HG03460 (cell line): ENCODE measurements at regions not wholly inside any gene's neighbourhood (a gene's known extent, or its start where the extent isn't known, plus 50 kb on each side); places are given as distances from the start of the nearest gene placed in this dataset.

Experiments used
- ATAC-seq: cut with Tn5 transposase; IDR thresholded peaks from one replicate; pipeline ENCODE4 v1.9.1; 2021; ENCODE audit not compliant: unreplicated experiment

DNA sequence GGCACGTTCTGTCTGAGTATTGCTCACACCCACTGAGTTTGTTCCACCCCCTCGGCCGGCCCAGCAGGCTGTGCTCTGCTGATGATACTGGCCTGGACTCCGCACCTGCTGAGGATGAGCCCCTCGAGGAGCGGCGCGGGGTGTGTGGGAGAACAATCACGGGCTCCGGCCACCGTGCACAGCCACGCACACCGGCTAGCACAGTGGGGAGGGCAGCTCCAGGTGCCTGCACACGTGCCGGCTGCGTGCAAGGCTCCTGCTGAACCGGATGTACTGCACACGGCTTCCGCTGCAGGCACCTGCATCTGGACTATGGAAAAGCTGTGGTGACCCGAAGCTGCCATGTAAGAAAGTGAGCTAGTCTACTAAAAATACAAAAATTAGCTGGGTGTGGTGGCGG is 485.2 kb upstream of the CDH9 start:
- no peak for ATAC-seq

DNA sequence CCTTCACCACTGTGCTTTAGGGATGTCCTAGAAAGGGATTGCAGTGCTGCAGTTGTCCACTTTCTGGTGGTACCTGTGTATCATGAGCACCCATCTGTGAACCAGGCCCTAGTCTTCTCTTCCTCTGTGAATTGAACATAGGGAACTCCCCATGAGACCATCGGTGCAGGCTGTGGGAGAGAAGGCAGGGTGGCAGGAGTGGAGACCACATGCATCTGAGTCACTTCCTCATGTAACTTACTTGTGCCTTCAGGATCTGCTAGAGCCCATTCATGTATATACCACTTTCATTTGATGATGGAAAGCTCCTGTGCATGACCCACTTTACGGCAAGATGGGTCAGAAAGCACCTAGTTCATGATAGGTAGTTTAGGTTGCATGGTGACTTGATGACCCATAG is 478.1 kb upstream of the CDH9 start:
- no peak for ATAC-seq

DNA sequence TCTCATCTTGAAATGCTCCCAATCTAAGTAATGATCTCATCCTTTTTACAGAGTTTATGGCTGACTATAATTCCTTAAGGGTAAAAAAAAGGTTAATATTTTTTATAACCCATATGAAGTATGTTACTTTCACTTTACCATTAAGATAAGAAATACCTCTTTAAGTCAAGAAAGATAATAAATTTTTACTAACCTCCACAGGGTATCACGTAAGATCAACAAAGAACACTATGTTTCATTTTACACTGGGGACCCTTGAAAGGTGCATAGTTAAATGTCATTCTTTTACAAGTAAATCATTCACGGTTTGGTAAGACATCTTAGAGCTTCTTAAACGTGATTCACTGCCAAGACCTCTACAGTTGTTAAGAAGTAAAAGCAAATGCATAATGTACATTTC is 472.7 kb upstream of the CDH9 start:
- no peak for ATAC-seq

DNA sequence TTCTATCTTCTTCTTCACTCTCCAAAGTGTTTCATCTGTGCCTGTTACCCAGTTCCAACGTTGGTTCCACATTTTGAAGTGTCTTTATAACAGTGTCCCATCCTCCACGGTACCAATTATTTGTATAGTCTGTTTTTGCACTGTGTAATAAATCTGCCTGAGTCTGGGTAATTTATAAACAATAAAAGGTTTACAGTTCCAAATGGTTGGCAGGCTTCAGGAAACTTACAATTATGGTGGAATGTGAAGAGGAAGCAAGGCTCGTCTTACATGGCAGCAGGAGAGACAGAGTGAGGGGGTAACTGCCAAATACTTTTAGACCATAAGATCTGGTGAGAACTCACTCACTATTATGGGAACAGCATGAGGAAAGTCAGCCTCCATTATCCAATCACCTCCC is 465.4 kb upstream of the CDH9 start:
- no peak for ATAC-seq

DNA sequence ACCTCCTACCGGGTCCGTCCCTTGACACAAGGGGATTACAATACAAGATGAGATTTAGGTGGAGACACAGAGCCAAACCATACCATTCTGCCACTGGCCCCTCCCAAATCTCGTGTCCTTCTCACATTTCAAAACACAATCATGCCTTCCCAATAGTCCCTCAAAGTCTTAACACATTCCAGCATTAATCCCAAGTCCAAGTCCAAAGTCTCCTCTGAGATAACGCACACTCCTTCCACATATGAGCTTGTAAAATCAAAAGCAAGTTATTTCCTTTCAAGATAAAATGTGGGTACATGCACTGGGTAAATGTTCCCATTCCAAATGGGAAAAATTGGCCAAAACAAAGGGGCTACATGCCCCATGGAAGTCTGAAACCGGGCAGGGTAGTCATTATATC is 463.9 kb upstream of the CDH9 start:
- no peak for ATAC-seq

DNA sequence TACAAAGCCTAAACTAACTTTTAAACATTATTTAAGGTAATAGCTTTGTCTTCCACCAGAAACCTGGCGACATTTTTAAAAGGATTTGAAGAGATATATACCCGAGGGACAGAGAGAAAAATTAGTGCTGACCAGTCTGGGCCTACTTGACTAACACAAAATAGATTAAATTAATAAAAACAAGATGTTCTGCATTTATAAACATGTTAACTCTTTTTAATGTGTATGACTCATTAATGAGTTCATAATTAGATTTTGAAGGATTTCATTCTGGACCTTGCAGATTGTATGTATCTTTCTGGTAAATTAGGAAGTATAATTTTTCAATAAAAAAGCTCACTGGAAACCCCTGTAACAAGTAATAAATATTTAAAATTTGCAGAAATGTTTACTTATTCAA is 459.1 kb upstream of the CDH9 start:
- ATAC-seq, result no peak

DNA sequence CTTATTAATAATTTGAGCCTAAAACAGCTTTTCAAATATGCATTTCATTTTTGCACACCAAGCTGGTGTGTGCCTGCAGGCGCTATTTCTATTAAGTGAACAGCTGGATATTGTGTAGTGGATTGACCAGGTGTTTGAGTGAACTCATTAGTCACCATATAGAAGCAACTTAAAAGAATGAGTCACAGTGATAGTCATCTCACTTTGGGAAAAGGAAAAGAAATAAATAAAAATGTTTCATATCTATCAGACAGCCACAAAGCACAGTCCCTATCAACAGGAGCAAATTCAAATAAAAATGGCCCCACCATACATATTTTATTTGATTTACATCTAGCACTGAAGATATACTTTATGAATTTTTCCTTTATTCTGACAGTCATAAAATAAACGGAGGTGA is 456.5 kb upstream of the CDH9 start:
- no peak for ATAC-seq

DNA sequence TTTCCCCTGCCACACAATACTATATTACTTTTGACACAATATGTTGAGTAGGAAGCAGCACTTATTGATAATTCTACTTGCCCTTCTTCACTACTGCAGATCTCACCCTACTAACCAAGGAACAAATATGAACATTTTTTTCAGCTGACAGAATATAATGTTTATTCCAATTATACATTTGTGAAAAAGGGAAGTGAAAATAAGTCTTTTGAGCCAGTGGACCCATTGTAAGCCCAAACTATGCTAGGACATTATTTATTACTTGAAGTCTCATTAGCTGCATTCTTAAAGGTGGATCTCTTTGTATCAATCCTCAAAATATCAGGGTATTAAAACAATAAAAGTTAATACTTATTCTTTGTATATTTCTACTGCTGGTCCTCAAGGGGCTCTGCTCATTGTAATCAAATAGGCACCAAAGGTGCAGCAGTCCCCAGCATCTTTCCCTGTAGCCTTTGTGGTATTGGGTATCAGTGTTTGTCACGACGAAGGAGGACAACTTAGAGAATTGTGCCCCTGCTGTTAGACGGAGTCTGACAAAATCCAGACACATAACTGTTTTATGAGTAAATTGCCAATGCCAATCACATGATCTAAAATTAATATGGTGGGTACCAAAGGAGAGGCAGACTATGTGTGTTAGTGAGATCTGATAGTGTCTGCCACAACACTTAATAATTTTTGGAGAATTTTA is 453.5 kb upstream of the CDH9 start:
- no peak for ATAC-seq

DNA sequence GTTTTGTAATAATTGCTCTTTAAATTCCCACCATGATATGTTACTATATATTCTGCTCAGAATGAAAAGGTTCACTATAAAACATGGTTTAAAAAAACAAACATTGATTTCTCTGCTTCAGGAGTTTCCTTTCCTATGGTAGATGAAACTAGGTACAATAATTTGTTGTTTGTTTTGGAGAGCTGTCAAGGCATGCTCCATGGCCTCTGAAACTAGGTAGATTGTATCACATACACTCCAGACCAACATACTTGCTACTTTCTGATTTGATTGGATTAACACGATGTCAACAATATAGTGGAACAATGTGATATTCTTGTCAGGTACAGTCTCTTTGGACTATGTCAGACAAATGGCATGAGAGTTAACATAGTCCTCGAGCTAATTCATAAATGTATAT is 452.7 kb upstream of the CDH9 start:
- ATAC-seq, result no peak

DNA sequence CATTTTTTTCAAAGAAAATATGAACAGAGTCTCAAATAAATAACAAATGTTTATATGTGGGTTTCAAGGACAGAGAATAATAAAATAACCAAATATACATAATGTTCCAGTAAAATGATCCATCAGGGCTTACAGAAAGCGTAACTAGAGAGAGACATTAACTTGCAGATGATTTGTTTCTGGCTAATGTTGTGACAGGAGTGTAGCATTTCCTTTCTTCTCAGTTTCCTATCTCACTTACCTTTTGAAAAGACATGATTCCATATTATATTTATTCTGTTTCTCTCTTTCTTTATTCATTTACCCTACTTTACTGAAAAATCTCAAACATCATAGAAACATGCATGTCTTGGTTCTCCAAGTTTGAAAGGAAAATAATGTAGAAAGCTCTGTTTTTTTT is 451.3 kb upstream of the CDH9 start:
- no peak for ATAC-seq

DNA sequence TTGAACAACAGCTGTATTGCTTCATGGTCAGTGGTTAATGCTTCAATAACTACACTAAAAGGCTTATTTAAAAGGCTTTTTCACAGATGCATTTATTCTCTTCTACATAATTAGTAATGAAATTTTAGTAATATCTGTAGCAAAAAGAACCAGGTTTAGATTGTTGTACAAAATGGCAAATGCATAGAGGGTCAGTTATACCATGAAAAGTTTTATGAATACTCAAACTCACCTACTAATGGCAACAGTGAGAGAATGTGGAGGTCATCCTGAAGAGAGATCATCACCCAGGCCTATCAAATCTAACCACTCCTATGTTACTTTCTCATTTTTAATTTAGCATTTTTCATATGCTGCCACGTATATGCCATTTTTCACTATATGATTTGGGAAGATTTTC is 444.3 kb upstream of the CDH9 start:
- no peak for ATAC-seq

DNA sequence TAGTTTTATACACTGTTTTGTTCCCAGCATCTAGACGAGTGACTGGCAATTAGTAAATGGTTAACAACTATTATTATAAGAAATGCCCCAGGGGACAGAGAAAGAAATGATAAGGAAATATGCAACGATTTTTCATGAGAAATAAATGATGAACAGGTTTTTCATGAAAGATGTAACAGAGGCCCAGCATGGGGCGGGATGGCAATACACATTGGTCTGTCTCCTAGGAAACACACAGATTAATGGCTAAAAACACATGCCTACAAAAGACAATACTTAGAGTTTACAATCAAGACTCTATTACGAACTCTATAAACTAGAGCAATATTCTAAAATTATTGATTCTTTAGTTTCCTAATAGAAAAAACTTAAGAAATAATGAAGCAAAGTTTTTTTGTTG is 441.5 kb upstream of the CDH9 start:
- ATAC-seq, result no peak

DNA sequence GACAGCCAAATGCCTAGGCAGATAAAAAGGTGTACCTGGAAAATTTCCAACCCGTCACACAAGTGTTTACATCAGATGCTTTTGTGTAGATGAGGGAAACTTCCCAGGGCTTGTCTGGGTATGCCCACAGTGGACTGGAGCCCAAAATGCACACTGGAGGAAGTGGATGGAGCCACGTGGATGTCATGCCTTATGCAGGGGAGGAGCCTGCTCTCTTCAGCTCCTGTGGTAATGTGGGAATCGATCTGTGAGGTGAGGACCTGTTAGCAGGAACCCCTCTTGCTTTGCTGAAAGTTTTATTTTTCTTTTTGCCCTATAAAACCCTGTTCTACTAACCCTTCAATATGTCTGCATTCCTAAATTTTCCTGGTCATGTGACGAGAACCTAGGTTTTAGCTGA is 439.2 kb upstream of the CDH9 start:
- ATAC-seq, result no peak

DNA sequence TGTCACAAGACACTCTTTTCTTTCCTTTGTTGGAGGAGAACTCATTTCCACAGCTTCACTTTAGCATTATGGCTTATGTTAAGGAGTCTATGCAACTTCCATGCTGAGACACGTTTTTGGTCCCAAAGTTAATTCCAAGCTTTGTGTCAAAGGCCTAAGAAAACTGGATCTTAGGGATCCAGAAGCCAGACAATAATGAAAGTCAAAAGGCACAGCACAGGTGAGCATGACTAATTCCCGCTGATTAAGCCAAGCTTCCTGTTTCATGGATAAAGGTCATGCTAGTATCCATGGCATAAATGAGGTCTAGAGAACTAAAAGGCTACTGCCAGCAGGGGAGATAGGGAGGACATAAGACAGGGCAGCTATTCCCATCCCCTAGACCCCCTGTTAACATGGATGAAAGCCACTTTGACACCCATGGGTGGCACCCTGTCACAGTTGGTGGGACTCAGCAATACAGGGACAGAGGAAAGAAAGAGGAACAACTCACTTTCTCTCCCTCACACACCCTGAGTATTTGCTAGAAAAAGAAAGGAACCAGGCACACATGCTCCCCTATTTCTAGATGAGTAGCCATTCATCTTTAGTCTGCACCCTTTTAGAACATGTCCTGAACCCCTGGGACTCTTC is 438.1 kb upstream of the CDH9 start:
- ATAC-seq, result no peak

DNA sequence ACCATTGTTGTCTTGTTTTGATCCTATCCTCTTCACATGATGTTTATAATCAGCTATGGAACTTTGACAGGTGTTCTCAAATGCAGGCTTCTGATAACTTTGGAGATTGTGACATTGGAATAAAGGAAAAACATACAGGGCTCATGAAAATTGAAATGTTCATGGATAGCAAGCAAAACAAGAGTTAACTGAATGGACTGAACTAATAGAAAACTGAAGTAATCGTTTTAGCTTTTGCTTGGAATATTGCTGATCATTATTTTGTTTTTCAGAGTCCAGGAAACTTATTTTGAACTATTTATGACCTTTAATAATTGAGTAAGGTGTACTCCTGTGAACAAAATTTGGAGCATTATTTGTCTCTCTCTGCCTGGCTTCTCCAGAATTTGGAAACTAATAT is 436.7 kb upstream of the CDH9 start:
- no peak for ATAC-seq

DNA sequence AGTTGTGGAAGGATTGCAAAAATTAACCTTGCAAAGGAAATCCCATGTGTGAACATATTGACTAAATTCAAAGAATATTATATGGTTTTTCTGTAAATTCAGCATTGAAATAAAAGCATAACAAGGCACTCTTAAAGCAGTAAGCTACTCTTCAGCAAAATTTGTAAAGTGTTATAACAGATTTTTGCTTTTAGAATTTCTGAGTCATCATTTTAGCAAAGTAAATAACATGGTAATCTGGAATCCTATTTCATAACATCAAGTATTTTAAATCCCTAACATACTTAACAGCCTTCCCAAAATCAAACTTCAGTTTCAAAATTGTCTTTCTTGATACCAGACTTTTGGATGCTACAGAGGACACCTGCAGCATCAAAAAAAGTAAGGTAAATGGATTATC is 436.0 kb upstream of the CDH9 start:
- ATAC-seq, result no peak

DNA sequence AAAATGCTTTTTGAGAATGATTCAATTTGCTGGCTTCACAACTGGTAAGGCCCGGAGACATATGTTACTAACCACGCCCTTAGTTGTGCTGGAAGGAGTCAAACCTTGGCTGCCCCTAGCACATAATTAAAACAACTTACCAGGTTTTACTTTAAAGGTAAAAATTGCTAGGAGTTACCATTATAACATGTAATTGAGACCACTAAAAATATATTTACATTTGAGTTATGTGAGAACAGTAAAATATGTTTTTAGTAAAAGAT is 435.6 kb upstream of the CDH9 start:
- ATAC-seq, result no peak

DNA sequence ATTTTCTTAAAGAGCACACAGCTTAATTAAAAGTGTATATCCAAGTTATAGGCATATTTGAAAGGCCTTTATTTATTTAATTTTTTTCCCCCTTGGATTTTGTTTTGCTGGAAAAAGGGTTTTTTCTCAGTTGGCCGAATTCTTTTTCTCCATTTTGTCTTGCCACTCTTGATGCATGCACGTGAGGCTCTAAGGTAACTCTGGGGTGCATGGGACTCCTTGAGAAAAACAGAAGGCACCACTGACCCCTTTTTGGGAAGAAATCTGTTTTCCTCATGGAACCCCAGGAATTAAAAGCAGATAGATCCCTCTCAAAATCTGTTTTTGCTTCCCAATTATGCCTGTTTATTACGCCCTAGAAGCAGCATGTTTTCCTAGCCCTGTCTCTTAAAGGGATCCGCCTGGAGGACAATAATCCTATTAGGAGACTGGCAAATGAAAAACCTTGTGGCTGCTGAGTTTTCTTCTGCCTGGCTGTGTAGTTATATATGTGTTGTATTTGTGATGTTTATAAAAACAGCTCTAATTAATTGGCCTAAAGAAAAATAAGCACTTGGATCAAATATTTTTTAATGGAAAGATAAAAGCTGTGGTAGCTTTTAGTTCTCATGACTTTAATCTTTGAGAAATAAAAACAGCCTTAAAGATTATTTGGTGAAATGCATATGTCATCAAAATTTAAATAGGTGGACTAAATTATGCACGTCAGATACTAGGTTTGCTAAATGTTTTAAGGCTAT is 435.1 kb upstream of the CDH9 start:
- ATAC-seq, result no peak

DNA sequence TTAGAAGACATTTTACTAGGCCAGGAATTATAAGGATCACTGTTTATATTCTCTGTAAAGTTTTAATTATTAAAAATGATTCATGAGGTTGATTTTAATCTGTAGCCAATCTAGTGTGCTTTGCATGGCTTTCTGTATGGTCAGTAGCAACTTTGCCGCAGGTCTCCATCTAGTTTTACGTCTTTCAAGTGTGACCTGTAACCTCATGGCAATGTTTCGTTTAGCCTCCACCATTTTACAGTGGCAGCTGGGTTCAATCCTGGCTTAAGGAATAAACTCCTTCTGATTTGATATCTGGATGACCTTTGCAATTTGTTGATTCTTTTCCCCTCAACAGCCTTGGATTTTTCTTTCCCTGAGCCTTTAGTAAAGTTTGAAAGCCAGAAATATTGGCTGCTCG is 434.5 kb upstream of the CDH9 start:
- no peak for ATAC-seq

DNA sequence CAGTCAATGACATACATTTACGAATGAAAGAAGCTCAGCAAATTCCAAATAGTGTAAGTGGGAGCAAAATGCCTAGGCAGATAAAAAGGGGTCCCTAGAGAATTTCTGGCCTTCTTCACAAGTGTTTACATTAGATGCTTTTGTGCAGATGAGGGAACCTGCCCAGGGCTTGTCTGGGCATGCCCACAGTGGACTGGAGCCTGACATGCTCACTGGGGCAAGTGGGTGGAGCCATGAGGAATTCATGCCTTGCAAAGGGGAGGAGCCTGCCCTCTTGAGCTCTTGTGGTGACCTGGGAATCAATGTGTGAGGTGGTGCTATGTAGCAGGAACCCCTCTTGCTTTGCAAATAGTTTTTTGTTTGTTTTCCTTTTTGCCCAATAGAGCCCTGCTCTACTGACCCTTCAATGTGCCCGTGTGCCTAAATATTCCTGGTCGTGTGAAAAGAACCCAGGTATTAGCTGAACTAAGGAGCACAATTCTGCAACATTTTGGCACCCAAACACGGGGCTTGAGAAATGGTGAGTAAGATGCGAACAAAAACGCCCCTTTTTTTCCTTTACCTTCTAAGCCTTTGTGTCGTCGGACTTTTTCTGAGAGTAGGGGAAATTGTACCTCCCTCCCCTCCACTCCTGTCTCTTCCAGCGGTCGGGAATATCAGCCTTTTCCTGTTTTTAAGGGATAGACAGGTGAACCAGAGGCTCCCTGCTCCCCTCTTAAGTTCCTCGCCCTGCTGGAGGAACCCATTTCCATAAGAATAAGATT is 433.8 kb upstream of the CDH9 start:
- peak; percentile 57 for ATAC-seq

DNA sequence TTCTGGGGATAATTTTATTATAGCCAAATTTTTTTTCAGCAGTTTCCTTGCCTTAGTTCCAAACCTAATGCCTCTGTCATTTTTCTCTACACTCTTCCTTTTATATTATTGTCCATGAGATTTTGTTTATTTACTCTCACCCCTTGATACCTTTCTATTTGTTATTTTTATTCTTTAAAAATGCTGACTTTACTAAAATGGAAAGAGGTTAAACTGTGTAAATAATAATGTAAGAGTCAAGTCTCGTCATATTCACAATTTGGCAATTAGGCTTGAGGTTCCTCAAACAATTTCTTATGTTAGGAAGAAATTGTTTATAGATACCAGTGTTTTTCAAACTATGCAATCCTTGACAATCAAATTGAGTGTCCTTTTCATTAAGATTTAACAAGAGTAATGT is 428.6 kb upstream of the CDH9 start:
- ATAC-seq, result no peak

DNA sequence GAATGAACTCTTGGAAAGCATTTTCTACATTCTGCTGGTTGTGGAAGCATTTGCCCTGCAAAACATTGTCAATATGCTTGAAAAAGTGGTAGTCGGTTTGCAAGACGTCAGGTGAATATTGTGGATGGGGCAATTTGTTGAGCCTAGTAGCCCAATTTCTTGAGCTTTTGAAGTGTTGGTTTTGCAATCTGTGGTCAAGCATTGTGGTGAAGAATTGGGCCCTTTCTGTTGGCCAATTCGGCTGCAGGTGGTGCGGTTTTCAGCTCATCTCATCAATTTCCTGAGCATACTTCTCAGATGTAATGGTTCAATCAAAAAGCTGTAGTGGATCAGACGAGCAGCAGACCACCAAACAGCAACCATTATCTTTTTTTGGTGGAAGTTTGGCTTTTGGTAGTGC is 426.8 kb upstream of the CDH9 start:
- ATAC-seq, result no peak
